Activated T-helper 1 cell treated with anti-CD3 and anti-CD28 coated beads, Interleukin-12 subunit alpha, Interleukin-12 subunit beta, Interleukin-2, Interleukin-4 antibody, amounts not matched to agents 30 ng/mL and 10 ng/mL and 1 ng/mL, durations not matched to agents 14 hours and 24 hours and 36 hours (primary cell): ENCODE measurements at regions not wholly inside any gene's neighbourhood (a gene's known extent, or its start where the extent isn't known, plus 50 kb on each side); places are given as distances from the start of the nearest gene placed in this dataset.

Experiments
- DNase-seq: peaks from one replicate; pipeline ENCODE4 v3.0.0; 2021; ENCODE audit warnings: low spot score
- H3K27ac Mint-ChIP-seq: one replicate; pipeline ENCODE4 v1.8.0; 2021; ENCODE audit warnings: mild to moderate bottlenecking, mixed read lengths
- H3K27me3 Mint-ChIP-seq: one replicate; pipeline ENCODE4 v1.8.0; 2022; ENCODE audit warnings: mild to moderate bottlenecking, moderate library complexity, mixed read lengths; ENCODE audit not compliant: insufficient read depth
- H3K36me3 Mint-ChIP-seq: one replicate; pipeline ENCODE4 v1.8.0; 2021; ENCODE audit warnings: low read depth, mixed read lengths
- H3K4me1 Mint-ChIP-seq: one replicate; pipeline ENCODE4 v1.8.0; 2021; ENCODE audit warnings: low read depth, mixed read lengths
- H3K4me3 Mint-ChIP-seq: one replicate; pipeline ENCODE4 v1.8.0; 2021; ENCODE audit warnings: mild to moderate bottlenecking, moderate library complexity, mixed read lengths
- H3K9me3 Mint-ChIP-seq: one replicate; pipeline ENCODE4 v1.8.0; 2021; ENCODE audit warnings: mixed read lengths
- intact Hi-C: fragments of 100-400 bp; cut with micrococcal nuclease; formaldehyde crosslinking; loops from one replicate; pipeline ENCODE4 v1.15.1; 2024

GRCh38 chr9:13508086-13508485 lies 228.6 kb upstream of the MPDZ start:
- DNase-seq, result no peak
- Mint-ChIP-seq H3K4me3 (no peak overlapping the region), H3K36me3 (no peaks in the 10 kb centered on the region), H3K27me3 (no peaks in the 10 kb centered on the region), H3K4me1 (no peaks in the 10 kb centered on the region), H3K27ac (no peak overlapping the region), H3K9me3 (peaks cover 5% of the 10 kb centered on the region)
- intact Hi-C loops, result no loop called here

- Mint-ChIP-seq H3K27me3 (no peaks in the 10 kb centered on the region), H3K9me3 (peaks cover 9% of the 10 kb centered on the region), H3K4me1 (no peaks in the 10 kb centered on the region), H3K36me3 (no peaks in the 10 kb centered on the region), H3K27ac (no peak overlapping the region), H3K4me3 (no peak overlapping the region)
- no peak for DNase-seq
- intact Hi-C loops, result no loop called here
Measured at GRCh38 chr9:13505797-13506196, 226.3 kb upstream of the MPDZ start.

GRCh38 chr9:13503599-13503998 lies 224.1 kb upstream of the MPDZ start:
- H3K27ac Mint-ChIP-seq, result no peak overlapping the region
- no peak overlapping the region for H3K4me3 Mint-ChIP-seq
- no peaks in the 10 kb centered on the region for H3K36me3 Mint-ChIP-seq
- no peak for DNase-seq
- no peaks in the 10 kb centered on the region for H3K27me3 Mint-ChIP-seq
- H3K9me3 Mint-ChIP-seq, result peaks cover 9% of the 10 kb centered on the region
- no peaks in the 10 kb centered on the region for H3K4me1 Mint-ChIP-seq
- intact Hi-C loops, result no loop called here

GRCh38 chr9:13502484-13502883 lies 223.0 kb upstream of the MPDZ start:
- Mint-ChIP-seq H3K27me3 (no peaks in the 10 kb centered on the region), H3K4me3 (no peak overlapping the region), H3K4me1 (no peaks in the 10 kb centered on the region), H3K9me3 (peaks cover 9% of the 10 kb centered on the region), H3K36me3 (no peaks in the 10 kb centered on the region), H3K27ac (no peak overlapping the region)
- intact Hi-C loops, result no loop called here
- DNase-seq, result no peak

GRCh38 chr9:13501018-13501417 lies 221.5 kb upstream of the MPDZ start:
- Mint-ChIP-seq H3K4me3 (no peak overlapping the region), H3K36me3 (no peaks in the 10 kb centered on the region), H3K9me3 (peaks cover 9% of the 10 kb centered on the region), H3K27me3 (no peaks in the 10 kb centered on the region), H3K4me1 (no peaks in the 10 kb centered on the region), H3K27ac (no peak overlapping the region)
- no peak for DNase-seq
- intact Hi-C loops, result no loop called here

- H3K4me3 Mint-ChIP-seq, result no peak overlapping the region
- no peaks in the 10 kb centered on the region for H3K36me3 Mint-ChIP-seq
- no peak for DNase-seq
- H3K4me1 Mint-ChIP-seq, result no peaks in the 10 kb centered on the region
- H3K27ac Mint-ChIP-seq, result no peak overlapping the region
- intact Hi-C loops, result no loop called here
- H3K27me3 Mint-ChIP-seq, result no peaks in the 10 kb centered on the region
- peaks cover 12% of the 10 kb centered on the region for H3K9me3 Mint-ChIP-seq
Measured at GRCh38 chr9:13500034-13500433, 220.5 kb upstream of the MPDZ start.

- intact Hi-C loops, result no loop called here
- no peak for DNase-seq
- no peaks in the 10 kb centered on the region for H3K27me3 Mint-ChIP-seq
- H3K36me3 Mint-ChIP-seq, result no peaks in the 10 kb centered on the region
- H3K27ac Mint-ChIP-seq, result no peak overlapping the region
- no peak overlapping the region for H3K4me3 Mint-ChIP-seq
- H3K4me1 Mint-ChIP-seq, result no peaks in the 10 kb centered on the region
- H3K9me3 Mint-ChIP-seq, result peaks cover 4% of the 10 kb centered on the region
Measured at GRCh38 chr9:13493697-13494096, 214.2 kb upstream of the MPDZ start.

- no peak overlapping the region for H3K4me3 Mint-ChIP-seq
- intact Hi-C loops, result no loop called here
- no peaks in the 10 kb centered on the region for H3K27me3 Mint-ChIP-seq
- no peaks in the 10 kb centered on the region for H3K4me1 Mint-ChIP-seq
- peaks cover 4% of the 10 kb centered on the region for H3K9me3 Mint-ChIP-seq
- DNase-seq, result no peak
- no peak overlapping the region for H3K27ac Mint-ChIP-seq
- H3K36me3 Mint-ChIP-seq, result no peaks in the 10 kb centered on the region
Measured at GRCh38 chr9:13491493-13492424, 212.3 kb upstream of the MPDZ start.

- Mint-ChIP-seq H3K9me3 (peaks cover 8% of the 10 kb centered on the region), H3K4me3 (no peak overlapping the region), H3K4me1 (no peaks in the 10 kb centered on the region), H3K27ac (no peak overlapping the region), H3K36me3 (no peaks in the 10 kb centered on the region), H3K27me3 (no peaks in the 10 kb centered on the region)
- intact Hi-C loops, result no loop called here
- no peak for DNase-seq
Measured at GRCh38 chr9:13491138-13491492, 211.6 kb upstream of the MPDZ start.

- intact Hi-C loops, result no loop called here
- Mint-ChIP-seq H3K27me3 (no peaks in the 10 kb centered on the region), H3K36me3 (no peaks in the 10 kb centered on the region), H3K4me3 (no peak overlapping the region), H3K4me1 (no peaks in the 10 kb centered on the region), H3K9me3 (peaks cover 14% of the 10 kb centered on the region), H3K27ac (no peak overlapping the region)
- no peak for DNase-seq
Measured at GRCh38 chr9:13487936-13488335, 208.4 kb upstream of the MPDZ start.

- Mint-ChIP-seq H3K4me3 (no peak overlapping the region), H3K36me3 (no peaks in the 10 kb centered on the region), H3K9me3 (peaks cover 14% of the 10 kb centered on the region), H3K27me3 (no peaks in the 10 kb centered on the region), H3K4me1 (no peaks in the 10 kb centered on the region), H3K27ac (no peak overlapping the region)
- no peak for DNase-seq
- intact Hi-C loops, result no loop called here
Measured at GRCh38 chr9:13487498-13487897, 208.0 kb upstream of the MPDZ start.

- Mint-ChIP-seq H3K27ac (no peak overlapping the region), H3K27me3 (no peaks in the 10 kb centered on the region), H3K4me1 (no peaks in the 10 kb centered on the region), H3K36me3 (no peaks in the 10 kb centered on the region), H3K4me3 (no peak overlapping the region), H3K9me3 (peaks cover 14% of the 10 kb centered on the region)
- intact Hi-C loops, result no loop called here
- DNase-seq, result no peak
Measured at GRCh38 chr9:13487071-13487470, 207.6 kb upstream of the MPDZ start.

GRCh38 chr9:13485068-13485596 lies 205.6 kb upstream of the MPDZ start:
- Mint-ChIP-seq H3K4me3 (no peak overlapping the region), H3K36me3 (no peaks in the 10 kb centered on the region), H3K4me1 (no peaks in the 10 kb centered on the region), H3K27ac (no peak overlapping the region), H3K27me3 (no peaks in the 10 kb centered on the region), H3K9me3 (peaks cover 14% of the 10 kb centered on the region)
- intact Hi-C loops, result no loop called here
- DNase-seq, result no peak
